HEK293T (cell line): ENCODE measurements at regions not wholly inside any gene's neighbourhood (a gene's known extent, or its start where the extent isn't known, plus 50 kb on each side); places are given as distances from the start of the nearest gene placed in this dataset.

Source experiments
- BHLHE40 ChIP-seq: fragments of 450-650 bp; IDR thresholded peaks from 2 replicates; pipeline ENCODE4 v1.6.1; 2016; ENCODE audit warnings: mild to moderate bottlenecking, moderate library complexity, borderline replicate concordance
- SP1 ChIP-seq: fragments of 450-650 bp; IDR thresholded peaks from 2 replicates; pipeline ENCODE4 v1.6.1; 2017

GRCh38 chr18:22267225-22267624 is 97.8 kb downstream of the GATA6 start:
- TF ChIP-seq SP1 (no peak), BHLHE40 (no peak)
